Keratinocyte (primary cell): ENCODE measurements at regions not wholly inside any gene's neighbourhood (a gene's known extent, or its start where the extent isn't known, plus 50 kb on each side); places are given as distances from the start of the nearest gene placed in this dataset.
"Not testable (repeated sequence)": the region's sequence is repeated elsewhere in the genome, so short reads cannot be mapped to it uniquely, and the experiment has no call there.

Experiments
- DNase-seq: peaks from one replicate; pipeline ENCODE4 v3.0.0-alpha.2; 2011; ENCODE audit warnings: low read depth, missing footprints, low spot score
- FAIRE-seq: peaks from 2 replicates; lab custom pipeline; 2011; peaks lifted over from hg19 to GRCh38; lab: Jason Lieb, UNC
- H2AFZ ChIP-seq: 2 replicates; pipeline ENCODE4 v1.6.0; 2012; ENCODE audit warnings: low read length, control low read depth, inconsistent platforms; ENCODE audit not compliant: control insufficient read depth
- H3K27ac ChIP-seq: 2 replicates; pipeline ENCODE4 v1.5.1; 2011; ENCODE audit warnings: low read length; ENCODE audit not compliant: control insufficient read depth, insufficient read depth
- H3K27me3 ChIP-seq: 3 replicates; pipeline ENCODE4 v1.6.0; 2011; ENCODE audit warnings: low read length; ENCODE audit not compliant: control insufficient read depth, insufficient read depth; ENCODE audit errors: extremely low read depth
- H3K36me3 ChIP-seq, 2 experiments: 2 replicates in 1 of 2; 3 replicates in 1 of 2; pipeline ENCODE4 v1.5.1; 2011; ENCODE audit warnings: low read length in 2 of 2, mild to moderate bottlenecking in 1 of 2; ENCODE audit not compliant: control insufficient read depth in 2 of 2, insufficient read depth in 2 of 2; ENCODE audit errors: extremely low read depth in 1 of 2
- H3K4me1 ChIP-seq: 3 replicates; pipeline ENCODE4 v1.5.1; 2011; ENCODE audit warnings: low read length; ENCODE audit not compliant: control insufficient read depth, insufficient read depth; ENCODE audit errors: extremely low read depth
- H3K4me2 ChIP-seq: 3 replicates; pipeline ENCODE4 v1.6.0; 2011; ENCODE audit warnings: low read depth, low read length; ENCODE audit not compliant: control insufficient read depth, insufficient read depth; ENCODE audit errors: extremely low read depth
- H3K4me3 ChIP-seq, 3 experiments: fragments of 200-600 bp in 1 of 3; sonication (generic) in 1 of 3; 2 replicates in 2 of 3; 3 replicates in 1 of 3; pipeline ENCODE4 v1.5.1; 2011 to 2016; ENCODE audit warnings: low read length in 3 of 3, mild to moderate bottlenecking in 3 of 3, control low read depth in 2 of 3, inconsistent platforms in 1 of 3, low read depth in 1 of 3, mixed read lengths in 1 of 3, mixed run types in 1 of 3, moderate library complexity in 1 of 3; ENCODE audit not compliant: control insufficient read depth in 2 of 3, insufficient read depth in 2 of 3; ENCODE audit errors: extremely low read depth in 1 of 3
- H3K79me2 ChIP-seq: 2 replicates; pipeline ENCODE4 v1.6.0; 2012; ENCODE audit warnings: low read length; ENCODE audit not compliant: control insufficient read depth, insufficient read depth
- H3K9ac ChIP-seq: 3 replicates; pipeline ENCODE4 v1.6.0; 2011; ENCODE audit warnings: low read length; ENCODE audit not compliant: control insufficient read depth, insufficient read depth; ENCODE audit errors: extremely low read depth
- H3K9me1 ChIP-seq: 3 replicates; pipeline ENCODE4 v1.6.0; 2011; ENCODE audit warnings: low read length; ENCODE audit not compliant: control insufficient read depth, insufficient read depth; ENCODE audit errors: extremely low read depth
- H3K9me3 ChIP-seq: 2 replicates; pipeline ENCODE4 v1.5.1; 2012; ENCODE audit warnings: low read depth, low read length; ENCODE audit not compliant: control insufficient read depth
- H4K20me1 ChIP-seq: 3 replicates; pipeline ENCODE4 v1.6.0; 2011; ENCODE audit warnings: low read length; ENCODE audit not compliant: control insufficient read depth, insufficient read depth; ENCODE audit errors: extremely low read depth
- EZH2 ChIP-seq: IDR thresholded peaks from one replicate; pipeline ENCODE4 v1.6.1; 2012; ENCODE audit warnings: inconsistent platforms, mild to moderate bottlenecking, low read length, moderate library complexity
- dilution Hi-C: fragments of 300-500 bp; cut with MboI; formaldehyde crosslinking; loops from one replicate; pipeline ENCODE4 v1.7.0; 2020; ENCODE audit warnings: low sequenced_read_pairs; ENCODE audit not compliant: extremely low pct_ligation_motif_present
- TF ChIP-seq, protein P1 (sequence below), 3 experiments: IDR thresholded peaks in 1 of 3; conservative IDR thresholded peaks in 1 of 3; optimal IDR thresholded peaks in 1 of 3; 2 replicates in 2 of 3; 3 replicates in 1 of 3; pipeline versions ENCODE3 to v1.5.1; 2011; ENCODE audit warnings: low read length in 3 of 3, mild to moderate bottlenecking in 3 of 3, moderate library complexity in 2 of 3, control low read depth in 1 of 3, inconsistent platforms in 1 of 3; ENCODE audit not compliant: insufficient read depth in 2 of 3; ENCODE audit errors: extremely low read depth in 1 of 3

GRCh38 chr7:79997345-79997744, 137.3 kb upstream of the GNAI1 start:
- no peaks in the 10 kb centered on the region for H3K36me3 ChIP-seq
- no peaks in the 10 kb centered on the region for H4K20me1 ChIP-seq
- H3K79me2 ChIP-seq = no peaks in the 10 kb centered on the region
- no peaks in the 10 kb centered on the region for H3K9me3 ChIP-seq
- DNase-seq (no peak), FAIRE-seq (no peak)
- no peaks in the 10 kb centered on the region for H3K4me1 ChIP-seq
- no peak overlapping the region for H3K4me3 ChIP-seq
- dilution Hi-C loops = no loop called here
- H3K4me2 ChIP-seq = no peak overlapping the region
- H3K9me1 ChIP-seq = no peaks in the 10 kb centered on the region
- H3K27ac ChIP-seq = no peak overlapping the region
- no peak overlapping the region for H2AFZ ChIP-seq
- TF ChIP-seq EZH2 = no peak
- TF ChIP-seq, protein P1, sequence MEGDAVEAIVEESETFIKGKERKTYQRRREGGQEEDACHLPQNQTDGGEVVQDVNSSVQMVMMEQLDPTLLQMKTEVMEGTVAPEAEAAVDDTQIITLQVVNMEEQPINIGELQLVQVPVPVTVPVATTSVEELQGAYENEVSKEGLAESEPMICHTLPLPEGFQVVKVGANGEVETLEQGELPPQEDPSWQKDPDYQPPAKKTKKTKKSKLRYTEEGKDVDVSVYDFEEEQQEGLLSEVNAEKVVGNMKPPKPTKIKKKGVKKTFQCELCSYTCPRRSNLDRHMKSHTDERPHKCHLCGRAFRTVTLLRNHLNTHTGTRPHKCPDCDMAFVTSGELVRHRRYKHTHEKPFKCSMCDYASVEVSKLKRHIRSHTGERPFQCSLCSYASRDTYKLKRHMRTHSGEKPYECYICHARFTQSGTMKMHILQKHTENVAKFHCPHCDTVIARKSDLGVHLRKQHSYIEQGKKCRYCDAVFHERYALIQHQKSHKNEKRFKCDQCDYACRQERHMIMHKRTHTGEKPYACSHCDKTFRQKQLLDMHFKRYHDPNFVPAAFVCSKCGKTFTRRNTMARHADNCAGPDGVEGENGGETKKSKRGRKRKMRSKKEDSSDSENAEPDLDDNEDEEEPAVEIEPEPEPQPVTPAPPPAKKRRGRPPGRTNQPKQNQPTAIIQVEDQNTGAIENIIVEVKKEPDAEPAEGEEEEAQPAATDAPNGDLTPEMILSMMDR (optimal IDR thresholded peaks at IDR 0.05 in 1 of 3, IDR thresholded peaks at IDR 0.05 in 1 of 3, conservative IDR thresholded peaks at IDR 0.05 in 1 of 3; ENCODE audit: extremely low read depth in 1 of 3, insufficient read depth in 2 of 3, low read length in 3 of 3) = no peak
- H3K27me3 ChIP-seq = no peaks in the 10 kb centered on the region
- no peak overlapping the region for H3K9ac ChIP-seq

DNA sequence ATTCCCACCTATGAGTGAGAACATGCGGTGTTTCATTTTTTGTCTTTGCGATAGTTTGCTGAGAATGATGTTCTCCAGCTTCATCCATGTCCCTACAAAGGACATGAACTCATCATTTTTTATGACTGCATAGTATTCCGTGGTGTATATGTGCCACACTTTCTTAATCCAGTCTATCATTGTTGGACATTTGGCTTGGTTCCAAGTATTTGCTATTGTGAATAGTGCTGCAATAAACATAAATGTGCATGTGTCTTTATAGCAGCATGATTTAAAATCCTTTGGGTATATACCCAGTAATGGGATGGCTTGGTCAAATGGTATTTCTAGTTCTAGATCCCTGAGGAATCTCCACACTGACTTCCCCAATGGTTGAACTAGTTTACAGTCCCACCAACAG, 138.9 kb upstream of the GNAI1 start:
- H3K36me3 ChIP-seq, H2AFZ ChIP-seq, H3K4me1 ChIP-seq, H3K27ac ChIP-seq, DNase-seq, H3K27me3 ChIP-seq, H3K9ac ChIP-seq, H3K4me3 ChIP-seq, FAIRE-seq, dilution Hi-C loops, H3K79me2 ChIP-seq, H4K20me1 ChIP-seq, H3K4me2 ChIP-seq, H3K9me3 ChIP-seq, H3K9me1 ChIP-seq: not testable (repeated sequence)

- Histone ChIP-seq H3K79me2 (no peaks in the 10 kb centered on the region), H2AFZ (no peak overlapping the region), H3K36me3 (no peaks in the 10 kb centered on the region), H3K9me1 (no peaks in the 10 kb centered on the region), H3K27ac (no peak overlapping the region), H3K9ac (no peak overlapping the region), H4K20me1 (no peaks in the 10 kb centered on the region), H3K4me2 (no peak overlapping the region), H3K9me3 (no peaks in the 10 kb centered on the region), H3K4me1 (peaks cover 8% of the 10 kb centered on the region), H3K27me3 (no peaks in the 10 kb centered on the region), H3K4me3 (no peak overlapping the region)
- dilution Hi-C loops = no loop called here
- DNase-seq (no peak), FAIRE-seq (no peak)
- TF ChIP-seq, protein P1 (optimal IDR thresholded peaks at IDR 0.05 in 1 of 3, IDR thresholded peaks at IDR 0.05 in 1 of 3, conservative IDR thresholded peaks at IDR 0.05 in 1 of 3; ENCODE audit: extremely low read depth in 1 of 3, insufficient read depth in 2 of 3, low read length in 3 of 3) = no peak
- no peak for TF ChIP-seq EZH2
These were observed 146.0 kb upstream of the GNAI1 start for GRCh38 chr7:79988653-79989052.
